ENCODE measurements at regions not wholly inside any gene's neighbourhood (a gene's known extent, or its start where the extent isn't known, plus 50 kb on each side); places are given as distances from the start of the nearest gene placed in this dataset.

- TF ChIP-seq POLR2A (IDR thresholded peaks at IDR 0.05), result no peak
- no peak for TF ChIP-seq CTCF (IDR thresholded peaks at IDR 0.05)
- no peak for TF ChIP-seq EP300 (IDR thresholded peaks at IDR 0.05)
Observed at GRCh38 chr12:111102102-111102739, 181.8 kb upstream of the MYL2 start.
